DMS79 (cell line): ENCODE measurements at regions not wholly inside any gene's neighbourhood (a gene's known extent, or its start where the extent isn't known, plus 50 kb on each side); places are given as distances from the start of the nearest gene placed in this dataset.

Experiments
- DNase-seq: peaks from one replicate; lab custom pipeline; 2025; lab: John Stamatoyannopoulos, UW

DNA sequence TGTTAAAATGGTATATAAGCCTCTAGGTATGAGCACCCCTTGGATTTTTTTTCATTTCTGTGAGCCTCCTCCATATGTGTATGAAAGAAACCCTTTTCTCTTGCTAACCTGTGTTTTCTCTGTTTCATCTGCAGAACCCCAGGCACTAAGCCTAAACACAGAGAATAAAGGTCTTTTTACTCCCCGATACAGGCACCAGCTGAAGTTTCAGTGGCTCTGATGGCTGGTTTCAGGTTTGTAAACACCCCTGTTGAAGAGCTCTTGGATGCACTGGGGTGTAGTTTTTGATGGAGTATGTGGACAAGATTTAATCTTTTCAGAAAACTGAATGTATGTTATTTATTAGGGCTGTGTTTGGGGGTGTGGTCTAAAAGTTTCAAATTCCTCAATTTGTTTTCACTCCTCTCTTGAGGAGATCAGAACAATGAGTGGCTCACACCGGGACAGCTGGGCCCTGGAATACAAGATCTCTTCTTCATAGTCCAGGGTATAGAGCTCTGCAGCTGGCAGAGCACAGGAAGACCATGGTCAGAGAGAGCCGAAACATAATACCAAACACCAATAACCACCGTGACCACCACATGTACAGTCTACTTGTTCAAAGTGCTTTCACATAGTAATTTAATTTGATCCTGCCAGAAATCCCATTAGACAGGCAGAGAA is 50.2 kb upstream of the VTCN1 start:
- DNase-seq, result no peak
